HG02973 (cell line): ENCODE measurements at regions not wholly inside any gene's neighbourhood (a gene's known extent, or its start where the extent isn't known, plus 50 kb on each side); places are given as distances from the start of the nearest gene placed in this dataset.
"Not testable (repeated sequence)": the region's sequence is repeated elsewhere in the genome, so short reads cannot be mapped to it uniquely, and the experiment has no call there.

Source experiments
- ATAC-seq: cut with Tn5 transposase; IDR thresholded peaks from one replicate; pipeline ENCODE4 v1.9.1; 2021; ENCODE audit warnings: moderate library complexity; ENCODE audit not compliant: unreplicated experiment

DNA sequence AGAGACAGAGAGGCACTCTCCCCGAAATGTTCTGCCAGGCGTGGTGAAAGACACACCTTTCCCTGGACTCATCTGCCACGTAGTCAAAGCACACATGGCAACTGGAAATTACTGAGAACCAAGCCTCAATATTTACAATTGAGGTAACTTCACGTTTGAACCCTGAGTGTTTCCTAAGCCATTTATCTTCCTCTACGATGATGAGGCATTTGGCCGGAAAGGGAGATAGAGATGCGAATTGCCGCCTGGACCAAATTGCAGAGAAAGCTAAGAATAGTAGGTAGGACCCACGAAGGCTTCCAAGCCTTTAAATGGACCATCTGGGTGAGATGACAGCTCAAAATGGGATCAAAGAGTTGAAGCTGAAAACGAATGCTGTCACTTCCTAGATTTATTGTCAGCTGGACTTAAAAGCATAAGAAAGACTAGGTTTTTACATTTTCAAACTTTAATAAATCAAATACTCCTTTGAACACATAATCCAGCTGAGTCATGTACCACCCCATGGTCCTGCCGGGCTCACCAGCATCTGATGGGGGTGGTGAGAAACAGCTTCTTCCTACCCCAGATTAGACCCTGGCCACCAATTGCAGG is 135.6 kb upstream of the LYZL2 start:
- ATAC-seq: no peak

GRCh38 chr10:30763918-30764317 is 134.4 kb upstream of the LYZL2 start:
- no peak for ATAC-seq

DNA sequence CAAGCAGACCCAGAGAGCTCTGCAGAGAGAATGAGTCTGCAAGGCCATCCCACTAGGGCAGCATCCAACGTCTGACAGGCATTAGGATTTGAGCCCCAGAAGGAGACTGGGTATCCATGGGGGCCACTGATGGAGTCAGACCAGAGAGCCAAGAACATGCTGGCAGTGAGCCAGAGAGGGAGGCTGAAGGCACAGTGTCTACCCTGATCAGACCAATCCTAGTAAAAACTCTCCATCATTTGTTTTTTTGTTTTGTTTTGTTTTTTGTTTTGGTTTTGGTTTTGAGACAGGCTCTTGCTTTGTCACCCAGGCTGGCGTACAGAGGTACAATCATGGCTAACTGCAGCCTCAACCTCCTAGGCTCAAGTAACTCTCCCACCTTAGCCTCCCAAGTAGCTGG is 133.1 kb upstream of the LYZL2 start:
- ATAC-seq: no peak

DNA sequence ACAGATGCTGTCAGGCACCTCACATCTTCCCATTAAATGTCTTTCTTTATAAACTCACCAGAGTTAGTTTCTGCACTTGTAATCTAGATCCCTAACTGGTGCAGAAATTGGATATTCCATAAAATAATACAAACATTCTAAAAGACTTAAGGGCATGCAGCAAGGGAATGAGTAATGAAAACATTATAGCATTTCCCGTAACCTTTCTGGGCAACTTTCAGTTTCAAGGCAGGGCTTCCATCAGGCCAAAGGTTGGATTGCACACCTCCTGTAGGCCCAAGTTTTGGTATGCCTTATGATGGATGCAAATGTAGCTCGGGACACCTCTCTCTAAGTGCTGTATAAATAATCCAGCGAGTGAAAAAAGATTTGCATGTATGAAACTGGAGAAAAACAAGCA is 129.9 kb upstream of the LYZL2 start:
- no peak for ATAC-seq

- no peak for ATAC-seq
These were observed 128.8 kb upstream of the LYZL2 start for GRCh38 chr10:30758338-30758737.

- ATAC-seq: no peak
These were observed 127.3 kb upstream of the LYZL2 start for GRCh38 chr10:30756896-30757295.

DNA sequence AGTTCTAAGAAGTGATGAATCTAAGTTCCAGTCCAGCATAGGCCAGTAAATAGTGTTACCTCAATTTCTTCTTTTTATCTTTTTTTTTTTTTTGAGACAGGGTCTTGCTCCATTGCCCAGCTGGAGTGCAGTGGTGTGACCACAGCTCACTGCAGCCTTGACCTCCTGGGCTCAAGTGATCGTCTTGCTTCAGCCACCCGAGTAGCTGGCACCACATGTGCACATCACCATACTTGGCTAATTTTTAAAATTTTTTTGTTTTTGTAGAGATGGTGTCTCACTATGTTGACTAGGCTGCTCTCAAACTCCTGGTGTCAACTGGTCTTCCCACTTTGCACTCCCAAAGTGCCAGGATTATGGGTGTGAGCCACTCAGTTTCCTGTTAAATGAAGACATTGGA is 126.6 kb upstream of the LYZL2 start:
- ATAC-seq: no peak

DNA sequence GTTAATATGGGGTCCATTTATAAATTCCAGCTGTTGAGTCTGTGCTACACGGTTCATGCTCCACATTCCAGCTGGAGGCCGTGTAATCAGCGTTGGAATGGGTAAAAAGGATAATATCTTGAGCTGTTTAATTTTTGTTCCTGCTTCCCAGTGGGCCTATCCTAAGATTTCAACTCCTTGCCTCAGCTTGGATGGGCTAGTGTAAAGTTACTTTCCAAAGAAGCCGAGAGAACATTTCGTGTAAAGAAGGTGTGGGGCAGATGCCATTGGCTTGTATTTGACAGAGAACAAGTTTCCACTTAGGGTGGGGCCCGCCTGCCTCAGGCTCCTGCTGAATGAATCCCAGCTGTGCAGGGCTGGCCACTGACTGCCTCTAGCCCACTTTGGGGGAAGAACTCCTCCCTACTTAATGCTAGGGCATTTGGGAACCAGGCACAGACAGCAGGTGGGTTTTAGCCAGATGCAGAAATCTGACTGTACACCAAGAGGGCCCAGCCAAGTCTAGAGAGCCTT is 125.9 kb upstream of the LYZL2 start:
- no peak for ATAC-seq

GRCh38 chr10:30752481-30752881 is 122.9 kb upstream of the LYZL2 start:
- ATAC-seq: no peak

DNA sequence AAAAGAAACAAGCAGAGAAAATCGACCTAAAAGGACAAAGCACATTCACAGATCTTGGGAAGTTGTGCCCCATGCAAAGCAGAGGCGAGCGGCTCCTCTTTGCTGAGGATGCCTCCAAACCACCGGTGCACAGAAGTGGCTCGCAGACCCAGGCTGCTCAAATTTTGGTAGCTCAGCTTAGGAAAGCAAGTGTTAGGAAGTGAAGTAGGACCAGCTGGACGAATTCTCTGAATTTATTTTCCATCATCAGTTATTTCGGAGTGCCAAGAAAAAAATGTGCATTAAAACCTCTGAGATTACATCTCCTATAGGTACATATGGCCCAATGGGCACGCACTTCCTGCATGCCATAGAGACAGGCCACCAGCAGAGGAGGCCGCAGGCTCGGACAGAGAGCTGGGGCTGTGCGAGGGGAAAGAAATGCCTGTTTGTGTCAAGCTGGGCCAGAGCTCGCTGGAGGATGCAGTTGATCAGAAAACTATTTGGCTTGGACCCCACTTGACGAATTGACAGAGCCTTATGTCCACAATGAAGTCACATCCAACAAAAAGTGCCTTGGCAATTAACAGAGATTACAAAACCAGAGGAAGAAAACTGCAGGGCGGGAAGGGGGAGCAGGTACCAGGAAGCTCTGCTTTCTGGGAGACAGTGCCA is 122.3 kb upstream of the LYZL2 start:
- no peak for ATAC-seq

- ATAC-seq: no peak
These were observed 121.6 kb upstream of the LYZL2 start for GRCh38 chr10:30750971-30751677.

- ATAC-seq: no peak
These were observed 119.8 kb upstream of the LYZL2 start for GRCh38 chr10:30749385-30749784.

DNA sequence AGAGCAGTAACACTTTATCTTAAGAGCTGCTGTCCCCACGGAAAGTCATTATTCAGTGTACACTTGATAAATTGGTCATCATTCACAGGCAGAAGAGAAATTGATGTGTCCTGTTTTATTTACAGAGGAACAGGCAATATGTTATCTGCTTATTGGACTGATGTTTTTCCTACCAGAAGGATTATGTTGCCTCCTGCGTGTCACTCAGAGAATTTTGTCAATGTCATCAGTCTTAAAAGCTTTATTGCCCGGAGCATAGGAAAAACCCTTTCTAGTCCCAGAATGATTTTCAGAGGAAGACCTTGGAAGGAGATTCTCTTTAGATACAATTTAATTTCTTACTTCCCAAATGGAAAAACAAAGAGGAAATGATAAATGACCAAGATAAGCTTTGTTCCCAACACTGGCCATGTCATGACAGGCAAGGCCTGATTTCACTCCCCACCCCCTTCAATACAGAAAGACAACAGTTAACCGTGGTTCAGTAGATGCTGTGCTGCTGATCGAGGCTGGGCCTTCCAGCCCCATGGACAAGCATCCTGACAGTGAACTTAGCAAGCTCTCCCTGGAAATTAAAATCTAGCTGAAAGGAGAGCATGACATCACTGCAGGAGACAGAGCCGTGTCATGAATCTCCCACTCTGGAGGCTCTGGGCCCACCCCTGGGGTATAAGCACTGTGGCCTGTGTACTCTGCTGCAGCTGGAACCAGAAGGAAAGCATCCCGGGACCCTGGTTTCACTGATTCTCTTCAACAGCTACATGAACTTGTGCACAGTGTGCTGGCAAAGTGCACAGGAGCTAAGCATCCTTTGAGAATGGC is 118.8 kb upstream of the LYZL2 start:
- no peak for ATAC-seq

- no peak for ATAC-seq
These were observed 118.1 kb upstream of the LYZL2 start for GRCh38 chr10:30747633-30748032.

DNA sequence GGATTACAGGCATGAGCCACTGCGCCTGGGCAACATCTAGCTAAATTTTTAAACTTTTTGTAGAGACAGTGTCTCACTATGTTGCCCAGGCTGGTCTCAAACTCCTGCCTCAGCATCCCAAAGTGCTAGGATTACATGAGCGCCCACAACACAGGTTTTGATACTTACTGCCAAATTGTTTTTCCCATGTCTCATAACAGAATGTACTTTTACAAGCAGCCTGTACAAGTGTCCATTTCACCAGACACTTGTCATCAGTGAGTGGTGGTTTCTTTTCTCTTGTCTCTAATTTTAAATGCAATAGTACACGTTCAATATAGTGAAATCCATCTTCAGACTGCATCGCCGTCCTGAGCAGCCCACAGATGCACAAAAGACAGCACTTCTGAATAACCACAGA is 116.4 kb upstream of the LYZL2 start:
- no peak for ATAC-seq

DNA sequence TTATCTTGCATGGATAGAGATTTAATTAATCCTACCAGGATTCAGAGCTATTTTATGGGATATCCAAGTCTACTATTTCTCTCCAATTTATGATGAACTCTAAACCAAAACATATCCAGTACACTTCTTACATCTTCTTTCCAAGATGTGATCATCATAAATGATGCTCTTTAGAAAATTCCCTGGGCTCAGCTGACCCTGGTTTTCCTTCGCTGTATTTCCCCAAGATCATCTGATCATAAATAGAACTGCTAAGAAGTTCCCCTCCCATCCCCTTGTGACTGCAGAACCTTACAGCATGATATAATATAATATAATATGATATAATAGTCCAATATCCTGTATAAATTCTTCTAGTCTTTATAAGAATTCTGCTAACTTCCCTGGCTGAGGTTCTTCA is 114.6 kb upstream of the LYZL2 start:
- no peak for ATAC-seq

DNA sequence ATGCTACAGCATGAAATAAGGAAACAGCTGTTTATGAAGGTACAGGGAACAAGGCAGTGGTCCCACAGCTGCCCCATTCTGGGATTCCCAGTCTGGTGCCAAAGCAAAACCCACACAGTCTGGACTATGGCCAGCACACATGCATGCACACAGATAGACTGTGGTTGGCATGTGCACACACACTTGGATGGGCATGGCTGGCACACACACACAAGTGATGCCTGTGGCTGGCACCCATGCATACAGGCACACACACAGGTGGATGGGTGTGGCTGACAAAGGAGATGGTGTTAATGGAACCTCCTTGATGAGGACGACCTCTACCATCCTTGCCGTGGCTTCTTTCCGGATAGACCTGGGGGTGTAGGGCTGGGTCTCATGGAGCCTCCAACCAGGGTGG is 114.0 kb upstream of the LYZL2 start:
- no peak for ATAC-seq

DNA sequence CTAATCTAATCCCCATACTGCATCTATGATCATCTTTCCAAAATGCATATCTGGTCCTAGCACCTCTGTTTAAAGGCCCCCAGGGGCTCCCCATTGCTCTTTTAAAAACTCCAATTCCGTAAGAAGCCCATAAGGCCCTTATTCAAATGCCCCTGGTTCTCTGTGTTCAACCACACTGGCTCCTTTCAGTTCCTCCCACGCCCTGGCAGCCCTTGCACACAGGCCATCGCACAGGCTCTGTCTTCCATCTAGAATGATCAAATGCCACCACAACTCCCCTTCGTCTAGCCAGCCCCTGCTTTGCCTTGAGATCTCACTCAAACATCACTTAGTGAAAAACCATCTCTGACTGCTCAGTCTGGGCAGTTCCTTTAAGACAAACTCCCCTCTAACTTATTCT is 112.9 kb upstream of the LYZL2 start:
- no peak for ATAC-seq

DNA sequence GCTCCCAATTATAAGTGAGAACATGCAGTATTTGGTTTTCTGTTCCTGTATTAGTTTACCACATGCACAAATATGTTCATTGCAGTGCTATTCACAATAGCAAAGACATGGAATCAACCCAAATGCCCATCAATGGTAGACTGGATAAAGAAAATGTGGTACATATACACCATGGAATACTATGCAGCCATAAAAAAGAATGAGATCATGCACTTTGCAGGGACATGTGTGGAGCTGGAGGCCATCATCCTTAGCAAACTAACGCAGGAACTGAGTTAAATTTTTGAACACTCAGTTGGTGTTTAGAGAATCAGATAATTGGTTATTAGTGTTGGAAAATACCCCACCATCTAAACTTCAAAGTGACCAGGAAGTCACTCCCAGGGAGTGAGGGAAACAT is 111.2 kb upstream of the LYZL2 start:
- not testable (repeated sequence) for ATAC-seq

DNA sequence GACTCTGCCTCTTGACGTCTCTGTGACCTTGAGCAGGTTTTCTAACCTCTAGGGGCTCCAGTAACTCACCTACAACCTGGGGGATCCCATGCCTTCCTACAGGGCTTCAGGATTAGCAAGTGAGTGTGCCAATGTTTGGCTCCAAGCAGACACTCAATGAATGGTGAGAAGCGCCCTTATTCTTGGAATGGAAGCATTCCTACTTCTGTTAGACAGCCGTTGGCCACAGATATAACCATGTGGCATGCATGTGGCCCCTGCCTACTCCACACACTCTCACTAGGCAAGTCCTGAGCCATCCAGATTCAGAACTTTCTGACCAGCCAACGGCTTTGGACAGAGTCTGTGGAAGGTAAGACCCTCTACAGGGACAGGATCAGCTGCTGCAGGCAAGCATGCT is 108.9 kb upstream of the LYZL2 start:
- ATAC-seq: no peak

DNA sequence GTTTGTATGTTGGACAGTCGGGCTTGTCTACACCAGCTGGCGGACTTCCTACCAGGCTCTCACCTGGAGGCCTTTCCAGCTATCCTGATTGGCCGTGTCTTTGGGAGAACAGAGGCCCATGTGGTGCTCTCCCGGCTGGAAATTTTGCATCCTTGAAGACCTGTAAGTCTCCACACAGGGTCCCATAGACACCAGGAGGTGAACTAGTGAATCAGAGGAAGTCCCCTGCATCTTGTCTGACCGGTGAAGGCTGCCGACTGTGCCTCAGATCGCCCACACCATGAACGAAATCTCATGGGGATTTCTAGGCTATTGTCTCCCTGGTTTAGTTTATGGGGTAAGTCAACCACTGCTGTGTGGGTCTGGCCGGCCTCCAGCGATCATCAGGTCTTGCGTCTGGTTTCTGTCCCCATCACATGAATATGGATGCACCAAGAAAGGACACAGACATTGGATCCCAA is 108.4 kb upstream of the LYZL2 start:
- no peak for ATAC-seq
